Transverse colon (tissue), 4 donors: ENCODE measurements at regions not wholly inside any gene's neighbourhood (a gene's known extent, or its start where the extent isn't known, plus 50 kb on each side); places are given as distances from the start of the nearest gene placed in this dataset.

ENCODE experiments used
- DNase-seq: peaks from one replicate; pipeline ENCODE4 v3.0.0-alpha.2; 2019
- H3K27ac ChIP-seq, 4 donors: fragments of 200-600 bp; sonication (generic); 2 replicates each; pipeline ENCODE4 v1.5.1; 2016 to 2018; ENCODE audit warnings: inconsistent platforms in 4 of 4
- H3K27me3 ChIP-seq: fragments of 200-600 bp; sonication (generic); 2 replicates; pipeline ENCODE4 v1.5.1; 2017; ENCODE audit warnings: inconsistent platforms
- H3K36me3 ChIP-seq, 4 donors: fragments of 200-600 bp; sonication (generic); 2 replicates each; pipeline ENCODE4 v1.5.1; 2017 to 2019; ENCODE audit warnings: inconsistent platforms in 4 of 4
- H3K4me1 ChIP-seq, 4 donors: fragments of 200-600 bp; sonication (generic); 2 replicates each; pipeline ENCODE4 v1.5.1; 2017 to 2020; ENCODE audit warnings: inconsistent platforms in 4 of 4
- H3K4me3 ChIP-seq, 4 donors: fragments of 200-600 bp; sonication (generic); 1 replicate in 1 of 4; 2 replicates in 3 of 4; pipeline versions ENCODE4 v1.5.1 to v1.6.1; 2017 to 2019; ENCODE audit warnings: inconsistent platforms in 4 of 4
- H3K9me3 ChIP-seq, 2 donors: fragments of 200-600 bp; sonication (generic); 2 replicates each; pipeline ENCODE4 v1.5.1; 2017 to 2019; ENCODE audit warnings: inconsistent platforms in 2 of 2
- CTCF ChIP-seq, 5 experiments: fragments of 200-600 bp in 3 of 5; fragments of 450-650 bp in 2 of 5; sonication (generic) in 3 of 5; IDR thresholded peaks; 1 replicate in 2 of 5; 2 replicates in 3 of 5; pipeline ENCODE4 v1.5.1; 2016 to 2017; ENCODE audit warnings: antibody characterized with exemption in 5 of 5, inconsistent platforms in 3 of 5, mild to moderate bottlenecking in 2 of 5, moderate library complexity in 1 of 5
- EP300 ChIP-seq: sonication (generic); formaldehyde crosslinking; IDR thresholded peaks from one replicate; pipeline ENCODE4 v1.6.1; 2017; ENCODE audit warnings: antibody characterized with exemption, low read depth
- POLR2A ChIP-seq: fragments of 450-650 bp; IDR thresholded peaks from one replicate; pipeline ENCODE4 v1.6.1; 2016; ENCODE audit warnings: antibody characterized with exemption, mild to moderate bottlenecking, moderate library complexity
- POLR2AphosphoS5 ChIP-seq, 3 donors: sonication (generic); formaldehyde crosslinking; IDR thresholded peaks; one replicate each; pipeline ENCODE4 v1.6.1; 2016; ENCODE audit warnings: antibody characterized with exemption in 3 of 3
- WGBS, 2 donors: methylation state at CpG; one replicate each; pipeline ENCODE4 v1.1.5; 2018; ENCODE audit warnings: low coverage in 1 of 2; 5-methylcytosine and 5-hydroxymethylcytosine counted together
- in situ Hi-C, 4 donors: fragments of 200-750 bp; cut with MboI; loops; one replicate each; pipeline versions ENCODE4 v1.15.0 to v1.15.1; 2017; ENCODE audit warnings: low sequenced_read_pairs in 3 of 4, low pct_ligation_motif_present in 1 of 4, low pct_unique_long_range_greater_than_20kb in 1 of 4
- intact Hi-C: fragments of 100-400 bp; cut with DNase I; formaldehyde crosslinking; loops from one replicate; pipeline ENCODE4 v1.15.1; 2023; ENCODE audit warnings: low total_unique reads

- no peak for TF ChIP-seq CTCF (IDR thresholded peaks at IDR 0.05)
- no peak for TF ChIP-seq POLR2A
- no peak for TF ChIP-seq EP300
- no peak for TF ChIP-seq POLR2AphosphoS5 (IDR thresholded peaks at IDR 0.05)
- Histone ChIP-seq H3K36me3 (no peaks in the 10 kb centered on the region), H3K9me3 (no peaks in the 10 kb centered on the region), H3K4me3 (no peak overlapping the region), H3K4me1 (peaks cover 0 to 13% (median 10%) of the 10 kb centered on the region in 4 donors), H3K27ac (no peak overlapping the region), H3K27me3 (no peaks in the 10 kb centered on the region)
- 66 to 77% methylated on average over 2 of the region's 2 CpGs for WGBS, 2 donors
- DNase-seq, result no peak
- intact Hi-C loops (no loop called here), in situ Hi-C loops (no loop called here)
Observed at GRCh38 chr12:4160314-4161040, 113.1 kb upstream of the CCND2 start.

GRCh38 chr12:4159851-4160250 is 113.7 kb upstream of the CCND2 start:
- H3K36me3 ChIP-seq, result no peaks in the 10 kb centered on the region
- intact Hi-C loops (no loop called here), in situ Hi-C loops (no loop called here)
- peaks cover 0 to 8% (median 4%) of the 10 kb centered on the region in 4 donors for H3K4me1 ChIP-seq
- TF ChIP-seq POLR2A (no peak), CTCF (IDR thresholded peaks at IDR 0.05) (no peak), EP300 (no peak), POLR2AphosphoS5 (IDR thresholded peaks at IDR 0.05) (no peak)
- no peak overlapping the region for H3K4me3 ChIP-seq
- H3K27ac ChIP-seq, result no peak overlapping the region
- DNase-seq, result no peak
- H3K9me3 ChIP-seq, result no peaks in the 10 kb centered on the region
- 94 to 100% methylated on average over 1 to 2 of the region's 2 CpGs for WGBS, 2 donors
- H3K27me3 ChIP-seq, result no peaks in the 10 kb centered on the region

GRCh38 chr12:4158306-4158705 is 115.3 kb upstream of the CCND2 start:
- Histone ChIP-seq H3K36me3 (no peaks in the 10 kb centered on the region), H3K27ac (no peak overlapping the region), H3K27me3 (no peaks in the 10 kb centered on the region), H3K9me3 (no peaks in the 10 kb centered on the region), H3K4me3 (no peak overlapping the region), H3K4me1 (peaks cover 0 to 11% (median 2%) of the 10 kb centered on the region in 4 donors)
- WGBS, 2 donors, result 65 to 80% methylated on average over 2 of the region's 2 CpGs
- in situ Hi-C loops, result no loop called here
- no peak for DNase-seq
- no peak for TF ChIP-seq CTCF (IDR thresholded peaks at IDR 0.05)
- TF ChIP-seq POLR2AphosphoS5 (IDR thresholded peaks at IDR 0.05), result no peak
- TF ChIP-seq EP300, result no peak
- no peak for TF ChIP-seq POLR2A
- intact Hi-C loops, result no loop called here

- no peaks in the 10 kb centered on the region for H3K27me3 ChIP-seq
- no peak overlapping the region for H3K27ac ChIP-seq
- WGBS, 2 donors, result 84 to 90% methylated on average over 3 of the region's 3 CpGs
- intact Hi-C loops, result no loop called here
- TF ChIP-seq POLR2AphosphoS5 (IDR thresholded peaks at IDR 0.05) (no peak), POLR2A (no peak), CTCF (IDR thresholded peaks at IDR 0.05) (no peak), EP300 (no peak)
- in situ Hi-C loops, result no loop called here
- DNase-seq, result no peak
- no peaks in the 10 kb centered on the region for H3K9me3 ChIP-seq
- peaks cover 0 to 20% (median 5%) of the 10 kb centered on the region in 4 donors for H3K4me1 ChIP-seq
- no peak overlapping the region for H3K4me3 ChIP-seq
- no peaks in the 10 kb centered on the region for H3K36me3 ChIP-seq
Observed at GRCh38 chr12:4157122-4157521, 116.4 kb upstream of the CCND2 start.
